ENCODE measurements at regions not wholly inside any gene's neighbourhood (a gene's known extent, or its start where the extent isn't known, plus 50 kb on each side); places are given as distances from the start of the nearest gene placed in this dataset.

DNA sequence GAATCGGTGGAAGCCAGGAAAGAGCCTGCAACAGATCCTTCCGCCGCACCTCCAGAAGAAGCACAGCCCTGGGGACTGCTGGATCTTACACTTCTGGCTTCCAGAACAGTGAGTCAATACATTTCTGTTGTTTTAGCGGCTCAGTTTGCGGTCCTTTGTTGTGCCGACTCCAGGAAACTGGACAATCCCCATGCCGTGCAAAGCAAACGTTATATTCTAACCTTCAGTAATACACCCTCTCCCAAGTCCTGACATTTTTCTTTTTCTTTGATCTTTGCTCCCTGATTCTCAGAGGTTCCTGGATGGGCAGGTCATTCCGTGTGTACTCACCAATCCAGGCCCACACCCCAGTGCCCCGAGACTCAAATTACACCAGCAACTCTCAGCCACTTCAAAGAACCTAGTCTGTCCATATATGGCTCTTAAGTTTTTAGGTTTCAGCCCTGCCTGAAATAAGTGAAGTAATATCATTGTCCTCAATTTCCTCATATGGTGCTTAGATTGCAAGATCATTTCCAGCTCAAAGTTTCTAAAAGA lies 387.1 kb upstream of the SGCG start:
- TF ChIP-seq, protein P1, sequence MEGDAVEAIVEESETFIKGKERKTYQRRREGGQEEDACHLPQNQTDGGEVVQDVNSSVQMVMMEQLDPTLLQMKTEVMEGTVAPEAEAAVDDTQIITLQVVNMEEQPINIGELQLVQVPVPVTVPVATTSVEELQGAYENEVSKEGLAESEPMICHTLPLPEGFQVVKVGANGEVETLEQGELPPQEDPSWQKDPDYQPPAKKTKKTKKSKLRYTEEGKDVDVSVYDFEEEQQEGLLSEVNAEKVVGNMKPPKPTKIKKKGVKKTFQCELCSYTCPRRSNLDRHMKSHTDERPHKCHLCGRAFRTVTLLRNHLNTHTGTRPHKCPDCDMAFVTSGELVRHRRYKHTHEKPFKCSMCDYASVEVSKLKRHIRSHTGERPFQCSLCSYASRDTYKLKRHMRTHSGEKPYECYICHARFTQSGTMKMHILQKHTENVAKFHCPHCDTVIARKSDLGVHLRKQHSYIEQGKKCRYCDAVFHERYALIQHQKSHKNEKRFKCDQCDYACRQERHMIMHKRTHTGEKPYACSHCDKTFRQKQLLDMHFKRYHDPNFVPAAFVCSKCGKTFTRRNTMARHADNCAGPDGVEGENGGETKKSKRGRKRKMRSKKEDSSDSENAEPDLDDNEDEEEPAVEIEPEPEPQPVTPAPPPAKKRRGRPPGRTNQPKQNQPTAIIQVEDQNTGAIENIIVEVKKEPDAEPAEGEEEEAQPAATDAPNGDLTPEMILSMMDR (tag by site-specific recombination; IDR thresholded peaks at IDR 0.05): no peak
- TF ChIP-seq ZNF623 (tag by site-specific recombination; IDR thresholded peaks at IDR 0.05): no peak
- TF ChIP-seq, protein P2, sequence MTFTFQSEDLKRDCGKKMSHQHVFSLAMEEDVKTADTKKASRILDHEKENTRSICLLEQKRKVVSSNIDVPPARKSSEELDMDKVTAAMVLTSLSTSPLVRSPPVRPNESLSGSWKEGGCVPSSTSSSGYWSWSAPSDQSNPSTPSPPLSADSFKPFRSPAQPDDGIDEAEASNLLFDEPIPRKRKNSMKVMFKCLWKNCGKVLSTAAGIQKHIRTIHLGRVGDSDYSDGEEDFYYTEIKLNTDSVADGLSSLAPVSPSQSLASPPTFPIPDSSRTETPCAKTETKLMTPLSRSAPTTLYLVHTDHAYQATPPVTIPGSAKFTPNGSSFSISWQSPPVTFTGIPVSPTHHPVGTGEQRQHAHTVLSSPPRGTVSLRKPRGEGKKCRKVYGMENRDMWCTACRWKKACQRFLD (tag by site-specific recombination; IDR thresholded peaks at IDR 0.05): no peak
- TF ChIP-seq ZNF677 (tag by site-specific recombination; IDR thresholded peaks at IDR 0.05): no peak
- TF ChIP-seq YY1 (tag by site-specific recombination; IDR thresholded peaks at IDR 0.05): no peak
- no peak for TF ChIP-seq ZFP3 (tag by site-specific recombination; IDR thresholded peaks at IDR 0.05; ENCODE audit: low read depth)
